Sciatic nerve (tissue), 2 donors: ENCODE measurements at regions not wholly inside any gene's neighbourhood (a gene's known extent, or its start where the extent isn't known, plus 50 kb on each side); places are given as distances from the start of the nearest gene placed in this dataset.
"Not testable (repeated sequence)": the region's sequence is repeated elsewhere in the genome, so short reads cannot be mapped to it uniquely, and the experiment has no call there.

Experiments used
- ATAC-seq: fragments of 200-7000 bp; cut with Tn5 transposase; one replicate; pipeline ENCODE4 v1.9.1; 2020; ENCODE audit warnings: mild to moderate bottlenecking, moderate library complexity
- DNase-seq: peaks from one replicate; pipeline ENCODE4 v3.0.0-alpha.2; 2020; ENCODE audit warnings: low spot score
- intact Hi-C: fragments of 100-400 bp; cut with DNase I; formaldehyde crosslinking; loops from one replicate; pipeline ENCODE4 v1.14.2; 2022
- donor health status: DM: no; HTN: no; CAD: no.
- donor health status: DM: no; HTN: no; CAD: no.

DNA sequence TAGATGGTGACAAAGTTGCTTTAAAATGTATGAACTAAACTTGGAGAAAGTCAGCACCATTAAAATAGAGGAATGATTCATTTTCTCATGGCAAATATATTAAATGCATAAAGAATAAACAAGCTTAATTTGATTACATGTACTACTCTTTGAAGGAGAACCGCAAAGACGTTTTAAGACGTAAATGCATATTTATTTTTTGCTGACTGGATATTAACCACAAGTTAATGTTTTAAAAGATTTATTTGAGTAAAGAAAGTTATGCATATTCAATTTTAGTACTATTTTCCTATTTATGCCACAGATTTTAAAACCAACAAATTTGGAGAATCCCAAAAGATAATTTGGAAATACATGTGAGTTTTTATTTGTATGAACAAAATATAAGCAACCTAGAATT is 1121.9 kb downstream of the CDH8 start:
- ATAC-seq (no peak), DNase-seq (no peak)
- intact Hi-C loops = no loop called here

DNA sequence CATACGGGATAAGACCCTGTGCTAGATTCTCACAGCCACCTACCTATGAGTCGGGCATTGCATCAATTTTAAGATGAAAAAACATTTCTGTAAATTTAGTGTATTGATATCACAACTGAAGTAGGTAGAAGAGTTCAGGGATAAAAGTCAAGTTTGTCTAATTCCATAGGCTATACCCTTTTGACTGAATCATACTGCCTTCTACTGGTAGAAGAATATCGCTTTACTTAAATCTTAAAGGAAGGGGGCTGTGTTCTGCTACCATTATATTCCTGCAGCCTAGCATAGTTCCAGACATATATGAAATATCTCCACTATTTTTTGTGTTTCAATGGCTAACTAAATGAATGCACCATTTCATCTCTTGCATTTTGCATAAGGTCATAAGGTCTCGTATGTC is 1128.6 kb downstream of the CDH8 start:
- intact Hi-C loops = no loop called here
- DNase-seq (no peak), ATAC-seq (no peak)

DNA sequence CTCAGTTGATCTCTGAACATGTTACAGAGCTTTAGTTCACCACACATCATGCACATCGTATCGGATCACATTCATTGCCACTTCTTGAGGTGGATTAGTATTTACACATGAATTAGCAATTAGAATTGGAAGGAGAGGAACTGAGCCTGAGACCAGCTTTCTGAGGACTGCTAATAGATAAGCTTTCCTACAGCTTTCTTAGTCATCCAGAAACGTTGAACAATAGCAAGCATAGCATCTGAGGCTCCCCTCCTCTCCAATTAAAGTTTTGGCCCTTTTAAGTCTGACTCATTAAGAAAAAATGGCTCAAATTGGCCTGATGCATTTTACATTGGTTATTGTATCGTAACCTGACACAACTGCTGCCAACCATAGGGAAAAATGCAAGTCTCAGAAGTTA is 1130.4 kb downstream of the CDH8 start:
- intact Hi-C loops = no loop called here
- DNase-seq (no peak), ATAC-seq (no peak)

DNA sequence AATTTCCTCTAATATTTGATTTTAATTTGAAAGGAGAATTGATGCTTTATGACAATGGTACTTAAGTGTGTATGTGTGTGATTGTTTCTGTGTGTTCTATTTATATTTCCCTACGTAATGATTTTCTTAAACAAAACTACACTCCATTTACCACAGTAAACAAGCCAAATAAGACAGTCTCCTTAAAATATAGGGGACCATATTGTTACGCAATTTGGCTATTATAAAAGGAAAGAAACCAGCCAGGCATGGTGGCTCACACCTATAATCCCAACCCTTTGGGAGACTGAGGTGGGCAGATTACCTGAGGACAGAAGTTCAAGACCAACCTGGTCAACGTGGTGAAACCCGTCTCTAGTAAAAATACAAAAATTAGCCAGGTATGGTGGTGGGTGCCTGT is 1134.1 kb downstream of the CDH8 start:
- ATAC-seq (no peak), DNase-seq (no peak)
- intact Hi-C loops = no loop called here

DNA sequence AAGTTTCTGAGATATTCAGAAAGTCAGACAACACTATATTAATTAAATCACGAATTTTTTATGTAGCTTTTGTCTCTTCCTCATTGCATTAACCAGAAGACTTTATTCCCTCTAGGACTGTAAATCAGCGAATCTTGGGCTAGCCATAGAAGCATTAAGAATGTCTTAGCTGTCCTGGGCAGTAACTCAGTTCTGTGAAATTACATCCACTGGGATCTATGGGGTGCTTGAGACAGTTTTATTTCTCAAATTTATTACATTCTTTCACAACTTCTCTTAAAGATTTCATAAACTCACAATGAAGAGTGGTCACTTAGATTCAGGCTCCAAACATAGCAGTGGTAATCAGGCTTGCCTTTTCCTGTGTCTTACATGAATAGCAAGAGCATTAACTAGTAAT is 1153.4 kb downstream of the CDH8 start:
- intact Hi-C loops = no loop called here
- ATAC-seq (no peak), DNase-seq (no peak)

DNA sequence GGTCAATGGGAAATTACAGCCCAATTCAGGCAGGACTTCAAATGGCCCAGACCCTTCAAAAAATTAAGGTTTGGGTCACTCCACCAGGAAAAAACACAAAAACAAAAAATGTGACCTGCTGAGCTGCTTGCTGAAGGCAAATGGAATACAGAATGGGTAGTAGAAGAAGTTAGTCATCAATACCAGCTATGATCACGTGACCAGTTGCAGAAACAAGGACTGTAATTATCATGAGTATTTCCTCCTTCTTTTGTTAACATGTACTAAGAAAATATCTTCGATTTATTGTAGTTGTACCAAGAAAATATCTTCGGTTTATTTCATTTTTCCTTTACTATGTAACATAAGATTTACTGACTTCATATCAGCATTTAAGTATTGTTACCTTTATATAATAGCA is 1183.6 kb downstream of the CDH8 start:
- no peak for ATAC-seq
- no peak for DNase-seq
- intact Hi-C loops = no loop called here

DNA sequence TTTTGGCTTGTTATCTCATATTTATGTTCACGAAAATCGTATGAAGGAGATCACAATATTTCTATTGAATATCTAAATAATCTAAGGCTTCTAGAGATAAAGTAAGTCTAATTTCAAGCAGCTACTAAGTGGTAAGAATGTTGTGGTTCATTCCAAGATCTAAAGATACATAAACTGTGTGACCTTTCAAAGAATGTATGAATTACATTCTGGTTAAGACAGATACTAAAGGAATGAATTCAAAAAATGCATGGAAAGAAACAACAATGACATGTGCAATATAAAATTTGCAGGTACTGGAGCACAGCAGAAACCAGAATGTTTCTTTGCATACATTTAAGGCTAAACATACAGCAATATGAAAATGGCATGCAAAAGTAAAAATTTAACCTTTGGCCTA is 1214.6 kb downstream of the CDH8 start:
- no peak for DNase-seq
- ATAC-seq = no peak
- intact Hi-C loops = no loop called here

DNA sequence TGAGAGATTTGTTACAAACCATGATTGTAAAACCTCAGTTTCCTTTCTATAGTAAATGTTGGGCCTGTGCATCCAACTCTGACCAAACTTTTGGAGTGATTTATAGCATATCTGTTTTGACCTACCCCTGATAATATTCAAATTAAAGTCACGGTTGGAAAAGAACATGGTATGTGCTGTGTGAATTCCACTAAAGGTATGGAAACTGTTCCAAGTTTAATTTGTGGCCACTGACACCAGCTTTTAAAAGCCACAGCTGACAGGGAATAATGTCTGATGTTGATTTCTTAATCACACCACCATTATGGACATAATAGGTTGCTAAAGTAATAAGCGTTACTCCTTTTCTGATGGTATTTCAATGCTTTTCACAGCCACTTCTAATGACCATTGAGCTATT is 1215.9 kb downstream of the CDH8 start:
- no peak for ATAC-seq
- intact Hi-C loops = no loop called here
- no peak for DNase-seq

DNA sequence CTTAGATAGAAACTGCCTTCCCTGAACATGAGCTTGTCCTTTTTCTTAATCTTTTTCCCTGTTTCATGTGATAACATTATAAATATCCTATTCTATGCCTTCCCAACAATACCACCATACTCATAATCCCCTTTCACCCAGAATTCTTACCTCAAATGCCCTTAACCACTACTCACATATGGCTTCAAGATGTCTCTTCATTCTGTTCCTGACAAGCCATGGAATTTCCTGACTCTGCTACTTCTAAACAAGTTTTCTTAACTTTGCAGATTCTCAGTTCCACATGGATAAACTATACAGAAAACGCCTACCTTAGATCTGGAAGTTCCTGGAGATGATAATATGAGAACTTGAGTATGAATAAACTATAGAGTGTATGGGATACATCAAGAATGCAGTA is 1217.8 kb downstream of the CDH8 start:
- no peak for ATAC-seq
- intact Hi-C loops = no loop called here

DNA sequence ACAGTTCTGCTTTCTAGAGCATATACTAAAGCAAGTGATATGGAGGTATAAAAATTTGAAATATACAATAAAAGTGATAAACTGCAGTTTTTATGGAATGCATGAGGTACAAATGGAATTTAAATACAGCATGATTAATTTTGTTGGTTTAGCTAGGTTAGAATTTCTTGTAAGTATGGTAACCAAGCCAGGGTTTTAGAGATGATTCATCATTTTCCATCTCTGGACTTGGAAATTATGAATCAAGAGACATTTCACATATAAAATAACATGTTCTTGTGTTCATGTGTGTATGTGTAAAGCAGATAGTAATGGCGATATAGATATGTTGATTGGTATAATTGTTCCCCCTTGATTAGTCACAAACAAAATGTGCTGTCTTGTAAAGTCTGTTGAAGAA is 1219.8 kb downstream of the CDH8 start:
- intact Hi-C loops = no loop called here
- ATAC-seq = no peak
- DNase-seq = no peak

More for the DNA sequence above, 1217.8 kb downstream of the CDH8 start:
- DNase-seq = no peak

DNA sequence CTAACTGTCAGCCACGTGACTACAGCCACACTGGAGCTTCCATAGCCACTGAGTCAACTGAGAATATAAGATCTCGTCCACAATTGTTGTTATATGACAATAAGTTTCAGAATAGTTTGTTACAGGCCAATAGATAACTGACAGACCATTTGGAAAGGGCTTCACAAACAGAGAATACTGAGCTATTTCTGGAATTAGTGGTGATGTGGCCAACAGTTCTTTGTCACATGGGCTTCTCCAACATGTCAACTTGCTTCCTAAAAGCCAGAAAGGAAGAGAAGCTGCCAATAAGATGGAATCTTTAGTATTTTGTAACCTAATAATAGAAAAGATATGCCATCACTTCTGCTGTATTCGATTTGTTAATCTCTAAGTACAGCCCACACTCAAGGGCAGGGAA is 1220.4 kb downstream of the CDH8 start:
- intact Hi-C loops = no loop called here

DNA sequence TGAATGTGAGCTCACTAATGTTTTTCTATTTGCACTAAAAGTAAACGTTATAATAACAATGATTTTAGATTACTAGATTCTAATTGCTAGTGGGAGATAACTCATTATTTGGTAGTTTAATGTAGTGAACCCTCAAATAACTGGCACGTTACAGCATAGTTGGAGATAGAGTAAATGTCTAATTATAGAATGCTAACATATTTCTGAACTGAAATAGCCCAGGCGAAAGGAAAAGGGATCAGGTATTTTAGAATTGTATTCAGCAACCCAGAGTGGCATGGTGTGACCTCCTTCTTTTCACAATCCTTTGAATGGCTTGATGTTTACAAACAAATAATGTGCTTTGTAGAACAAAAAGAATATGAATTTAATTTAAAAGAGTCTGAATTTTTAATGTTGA is 1221.2 kb downstream of the CDH8 start:
- ATAC-seq (no peak), DNase-seq (no peak)
- intact Hi-C loops = no loop called here

More for the DNA sequence above, 1220.4 kb downstream of the CDH8 start:
- ATAC-seq (no peak), DNase-seq (no peak)

DNA sequence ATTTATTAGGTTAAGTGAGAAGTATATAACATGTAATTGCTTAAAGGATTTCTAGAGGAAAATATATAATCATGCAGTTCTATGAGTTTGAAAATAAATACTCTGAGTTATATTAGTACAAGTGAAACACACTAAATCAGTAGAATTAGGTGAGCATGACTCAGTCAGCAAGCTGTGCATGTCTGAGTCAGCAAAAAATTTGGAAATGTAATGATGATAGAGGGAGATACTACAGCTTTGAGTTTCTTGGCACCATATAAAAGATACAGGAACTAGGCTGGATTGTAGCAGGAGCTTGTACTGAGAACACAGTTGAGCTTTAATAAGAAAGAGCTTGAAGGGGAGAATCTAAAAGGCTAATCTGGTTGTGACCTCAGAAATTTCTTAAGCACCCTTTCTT is 1224.6 kb downstream of the CDH8 start:
- ATAC-seq = no peak
- DNase-seq = no peak
- intact Hi-C loops = loop anchor here (5.0 kb wide), 1 partner anchor 1821 kb away; no protein-coding TSS in a partner anchor

DNA sequence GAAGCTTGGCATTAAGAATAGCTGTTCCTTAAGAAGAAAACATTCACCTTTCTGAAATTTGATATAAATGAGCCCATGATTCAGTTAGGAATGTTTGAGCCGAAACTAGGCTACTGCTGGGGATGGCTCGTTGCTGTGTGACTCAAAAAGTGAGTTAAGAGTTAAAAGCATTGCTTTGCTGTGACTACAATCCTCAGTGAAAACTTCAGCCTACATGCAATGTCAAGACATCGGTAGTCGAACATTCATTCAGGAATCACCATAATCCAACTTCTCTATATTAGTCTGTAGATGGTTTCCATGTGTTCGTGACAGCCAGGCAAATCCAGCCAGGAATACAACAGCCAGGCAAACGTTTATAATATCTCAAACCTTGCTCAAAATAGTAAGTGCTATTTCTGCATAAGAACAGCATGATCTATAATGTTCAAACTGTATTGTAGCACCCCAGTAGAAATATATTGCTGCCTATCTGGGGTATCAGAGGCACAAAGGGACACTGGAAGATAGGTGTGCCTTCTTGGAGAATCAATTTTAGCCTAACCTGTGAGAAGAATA is 1225.1 kb downstream of the CDH8 start:
- no peak for DNase-seq
- intact Hi-C loops = loop anchor here (5.0 kb wide), 1 partner anchor 1821 kb away; no protein-coding TSS in a partner anchor
- no peak for ATAC-seq

DNA sequence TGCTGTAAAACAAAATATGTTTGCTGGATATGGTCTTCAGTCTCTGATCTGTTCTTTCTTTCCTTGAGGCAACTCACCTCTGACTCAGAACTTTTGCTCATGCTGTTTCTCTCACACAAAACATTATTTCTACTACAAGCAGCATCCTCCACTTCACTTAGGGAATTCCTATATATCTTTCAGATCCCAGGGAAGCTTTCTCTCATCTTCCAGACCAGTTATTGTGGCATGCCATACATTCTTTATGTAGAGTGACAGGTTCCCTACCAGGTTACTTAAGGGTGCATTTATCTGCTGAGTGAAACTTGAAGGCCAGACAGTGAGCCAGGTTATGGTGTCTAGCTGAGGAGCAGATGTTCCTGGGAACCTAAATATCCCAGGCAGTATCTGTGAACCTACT is 1226.0 kb downstream of the CDH8 start:
- intact Hi-C loops = loop anchor here (5.0 kb wide), 1 partner anchor 1822 kb away; no protein-coding TSS in a partner anchor
- ATAC-seq (no peak), DNase-seq (no peak)

DNA sequence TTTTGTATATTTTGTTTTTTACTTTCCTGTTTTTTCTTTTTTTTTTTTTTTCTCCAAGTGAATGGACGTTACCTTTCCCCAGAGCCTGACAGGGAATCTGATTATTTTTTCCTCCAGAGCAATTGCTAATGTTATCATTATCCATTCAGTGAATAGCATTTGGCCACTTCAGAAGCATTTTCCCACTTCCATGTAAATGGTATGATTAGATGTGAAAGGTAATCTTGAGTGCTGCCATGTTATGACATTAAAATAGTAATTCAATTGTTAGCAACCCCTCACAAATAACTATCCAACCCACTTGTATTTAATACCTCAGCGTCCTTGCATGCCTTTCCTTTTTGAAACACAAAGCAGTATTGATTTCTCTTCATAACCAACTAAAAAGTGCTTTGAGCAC is 1243.8 kb downstream of the CDH8 start:
- DNase-seq (no peak), ATAC-seq (no peak)
- intact Hi-C loops = no loop called here

DNA sequence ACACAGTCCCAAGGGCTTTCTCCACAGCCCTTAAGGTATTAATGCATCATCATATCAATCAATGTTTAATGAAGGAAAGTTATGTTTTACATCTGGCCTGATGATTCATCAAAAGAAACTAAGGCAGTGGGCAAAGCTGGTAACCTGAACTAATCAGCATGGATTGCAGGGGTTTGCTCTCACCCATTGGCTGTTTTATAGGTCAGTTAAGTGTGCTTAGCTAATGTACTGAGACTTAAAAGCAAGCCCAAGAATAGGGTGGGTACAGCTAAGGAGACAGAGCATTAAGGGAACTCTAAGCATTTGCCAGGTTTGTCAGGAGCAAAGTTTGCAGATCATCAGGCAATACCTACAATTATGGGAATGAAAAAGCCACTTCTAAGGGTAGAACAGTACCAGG is 1247.6 kb downstream of the CDH8 start:
- DNase-seq (no peak), ATAC-seq (no peak)
- intact Hi-C loops = no loop called here

DNA sequence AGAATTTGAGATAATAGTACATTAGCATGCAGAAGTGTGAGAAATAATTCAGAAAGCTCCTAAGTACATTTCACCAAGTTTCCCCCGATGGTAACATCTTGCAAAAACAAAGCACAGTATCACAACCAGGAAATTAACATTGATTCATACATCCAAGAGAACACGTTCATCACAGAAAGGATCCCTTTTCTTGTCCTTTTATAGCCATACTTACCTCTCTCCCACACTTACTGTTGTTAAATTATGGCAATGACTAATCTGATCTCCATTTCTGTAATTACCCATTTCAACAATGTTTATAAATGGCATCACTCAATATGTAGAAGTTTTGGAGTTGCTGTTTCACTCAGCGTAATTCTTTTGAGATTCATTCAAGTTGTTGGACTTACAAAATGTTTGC is 1260.0 kb downstream of the CDH8 start:
- DNase-seq = no peak
- intact Hi-C loops = no loop called here
- no peak for ATAC-seq

DNA sequence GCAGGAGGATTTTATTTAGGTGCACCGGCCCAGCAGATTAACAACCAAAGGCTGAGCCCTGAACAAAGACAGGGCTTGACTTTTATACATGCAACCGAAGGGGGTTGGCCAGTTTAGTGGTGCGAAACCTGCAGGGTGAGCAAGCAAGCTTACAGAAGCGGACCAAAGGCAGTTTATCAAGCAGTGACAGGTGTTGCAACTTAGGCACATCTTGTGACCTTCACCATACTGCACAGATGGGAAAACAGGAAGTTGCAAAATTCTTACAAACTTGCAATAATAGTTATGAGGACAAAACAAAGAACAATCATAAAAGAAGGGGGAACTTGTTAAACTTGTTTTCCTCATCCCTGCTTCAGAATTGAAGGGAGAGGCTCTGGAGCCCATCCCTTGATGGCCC is 1265.1 kb downstream of the CDH8 start:
- intact Hi-C loops = no loop called here
- ATAC-seq = no peak

DNA sequence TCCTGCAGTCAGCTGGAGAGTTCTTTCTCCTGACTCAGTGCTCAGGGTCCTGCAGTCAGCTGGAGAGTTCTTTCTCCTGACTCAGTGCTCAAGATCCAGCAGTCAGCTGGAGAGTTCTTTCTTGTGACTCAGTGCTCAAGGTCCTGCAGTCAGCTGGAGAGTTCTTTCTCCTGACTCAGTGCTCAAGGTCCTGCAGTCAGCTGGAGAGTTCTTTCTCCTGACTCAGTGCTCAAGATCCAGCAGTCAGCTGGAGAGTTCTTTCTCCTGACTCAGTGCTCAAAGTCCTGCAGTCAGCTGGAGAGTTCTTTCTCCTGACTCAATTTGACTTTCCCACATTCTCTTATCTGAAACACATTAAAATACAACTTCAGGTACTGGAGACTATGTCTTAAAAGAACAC is 1265.9 kb downstream of the CDH8 start:
- ATAC-seq, DNase-seq, intact Hi-C loops: not testable (repeated sequence)

More for the DNA sequence above, 1265.1 kb downstream of the CDH8 start:
- DNase-seq = no peak

DNA sequence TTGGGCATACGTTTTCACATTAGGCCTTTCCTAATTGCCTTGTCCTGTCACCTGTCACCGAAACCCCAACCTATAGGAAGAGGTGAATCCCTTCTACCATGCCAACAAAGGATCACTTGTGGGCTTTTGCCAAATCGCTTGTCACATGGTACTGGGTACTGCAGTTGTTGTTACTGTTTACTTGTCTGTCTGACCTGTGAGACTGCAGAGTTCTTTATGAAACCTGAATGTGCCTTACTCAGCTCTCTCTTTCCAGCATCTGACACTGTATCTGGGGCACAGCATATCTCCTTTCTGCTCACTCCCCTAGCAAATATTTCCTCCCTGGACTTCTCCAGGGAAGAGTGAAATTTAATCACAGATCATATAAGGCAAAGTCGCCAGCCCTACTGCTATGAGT is 1272.4 kb downstream of the CDH8 start:
- no peak for ATAC-seq
- no peak for DNase-seq
- intact Hi-C loops = no loop called here

DNA sequence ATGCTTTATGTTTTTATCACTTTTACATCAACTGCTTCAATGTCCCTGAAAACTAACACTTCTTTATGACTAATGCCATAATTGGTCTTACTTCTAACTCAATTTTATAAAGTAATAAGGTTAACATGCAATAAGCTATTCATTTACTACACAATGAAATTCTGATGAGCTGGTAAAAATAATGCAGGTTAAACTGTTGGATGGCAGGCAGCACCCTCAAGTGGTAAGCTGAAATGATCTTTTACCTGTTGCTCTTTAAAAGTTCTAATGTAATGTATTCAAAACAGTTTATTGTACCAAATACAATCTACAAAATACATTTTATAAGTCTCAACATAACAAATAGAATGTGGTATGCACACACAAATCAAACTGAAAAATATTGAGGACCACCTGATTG is 1280.3 kb downstream of the CDH8 start:
- intact Hi-C loops = no loop called here
- DNase-seq = no peak
- ATAC-seq = no peak
